Fibroblast of lung (primary cell): ENCODE measurements at regions not wholly inside any gene's neighbourhood (a gene's known extent, or its start where the extent isn't known, plus 50 kb on each side); places are given as distances from the start of the nearest gene placed in this dataset.

ENCODE experiments used
- CTCF ChIP-seq, 2 donors: IDR thresholded peaks in 1 of 2; conservative IDR thresholded peaks in 1 of 2; 1 replicate in 1 of 2; 2 replicates in 1 of 2; pipeline ENCODE4 v1.5.1; 2011 to 2012; ENCODE audit warnings: low read length in 2 of 2, control low read depth in 1 of 2, inconsistent platforms in 1 of 2, low read depth in 1 of 2, mild to moderate bottlenecking in 1 of 2
- EZH2 ChIP-seq: IDR thresholded peaks from 2 replicates; pipeline ENCODE4 v1.5.1; 2012; ENCODE audit warnings: low read length, control low read depth, mild to moderate bottlenecking; ENCODE audit errors: missing control alignments

DNA sequence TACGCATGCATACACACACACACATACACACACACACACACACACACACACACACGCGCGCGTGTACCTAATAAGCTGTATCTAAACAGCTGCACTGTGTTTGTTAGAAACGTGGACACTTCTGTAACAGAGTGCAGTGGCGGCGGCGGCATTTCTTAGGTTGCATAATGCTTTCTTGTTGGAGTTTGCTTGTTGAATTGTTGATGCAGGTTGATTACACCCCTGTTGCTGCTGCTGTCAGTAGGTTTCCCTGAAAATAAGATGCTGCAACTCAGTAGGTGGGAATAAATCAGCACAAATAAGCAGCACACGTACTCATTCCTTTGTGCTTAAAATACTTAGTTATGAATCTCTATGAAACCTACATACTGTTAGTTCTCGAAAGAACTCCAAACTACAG is 479.2 kb downstream of the LIG4 start:
- TF ChIP-seq CTCF (conservative IDR thresholded peaks at IDR 0.05 in 1 of 2, IDR thresholded peaks at IDR 0.05 in 1 of 2; ENCODE audit: low read depth in 1 of 2, low read length in 2 of 2) (no peak), EZH2 (no peak)
